ENCODE measurements at regions not wholly inside any gene's neighbourhood (a gene's known extent, or its start where the extent isn't known, plus 50 kb on each side); places are given as distances from the start of the nearest gene placed in this dataset.

GRCh38 chr21:28124541-28124940 is 868.1 kb downstream of the LTN1 start (continued):
- TF ChIP-seq ARID3A (IDR thresholded peaks at IDR 0.05; ENCODE audit: borderline replicate concordance, low read depth, low read length) (no peak), TGIF2 (CRISPR knock-in tag; IDR thresholded peaks at IDR 0.05) (no peak), ZNF3 (CRISPR knock-in tag; IDR thresholded peaks at IDR 0.05) (no peak), BMI1 (IDR thresholded peaks at IDR 0.05; ENCODE audit: low read length) (no peak), HOXB6 (CRISPR knock-in tag; IDR thresholded peaks at IDR 0.05; ENCODE audit: borderline replicate concordance) (no peak), WHSC1 (IDR thresholded peaks at IDR 0.05; ENCODE audit: low read length) (no peak)

- DNase-seq (ENCODE audit: extremely low read depth in 1 of 4, low spot score in 3 of 4) (no peak), ATAC-seq (no peak), FAIRE-seq (no peak)
- no peaks in the 10 kb centered on the region for H3K79me2 ChIP-seq (ENCODE audit: control insufficient read depth, insufficient read depth, low read length)
- intact Hi-C loops (cut with micrococcal nuclease) (no loop called here), in situ Hi-C loops (cut with MboI) (no loop called here)
- ChIA-PET POLR2A (no interaction called here), CTCF (ENCODE audit: low intra/inter-chr PET ratio) (interaction anchor here (0.7 kb wide), 1 partner anchor 473 kb away, joined by 3 read pairs; no protein-coding TSS in a partner anchor)
- no peak overlapping the region for H3K4me3 ChIP-seq
- H3K9me3 ChIP-seq (replicated peaks; ENCODE audit: control insufficient read depth, insufficient read depth, low read depth, low read length): no peaks in the 10 kb centered on the region; the same call in 1 of the 2 replicates
- no peaks in the 10 kb centered on the region for H3K36me3 ChIP-seq (ENCODE audit: control insufficient read depth, insufficient read depth, low read length)
- no peaks in the 10 kb centered on the region for H3K9me1 ChIP-seq (ENCODE audit: control insufficient read depth, insufficient read depth, low read length)
- no peak overlapping the region for H3K4me2 ChIP-seq (ENCODE audit: insufficient read depth, low read length)
- H3K9ac ChIP-seq (ENCODE audit: insufficient read depth in 1 of 2, low read depth in 2 of 2, low read length in 2 of 2): no peak overlapping the region
- H4K20me1 ChIP-seq (replicated peaks; ENCODE audit: control insufficient read depth, insufficient read depth, low read length): no peaks in the 10 kb centered on the region
- BruUV-seq (replicated peaks): no TSS peak
- H2AFZ ChIP-seq (ENCODE audit: low read depth, low read length): no peak overlapping the region
- WGBS (ENCODE audit: insufficient coverage, low coverage, missing lambda C conversion rate): 0% methylated on average over 3 of the region's 3 CpGs
- H3K27ac ChIP-seq (ENCODE audit: extremely low read depth, low read depth, low read length): no peak overlapping the region
- H3K4me1 ChIP-seq (replicated peaks in 1 of 2; ENCODE audit: control insufficient read depth in 2 of 2, insufficient read depth in 2 of 2, low read length in 2 of 2): no peaks in the 10 kb centered on the region
- no peaks in the 10 kb centered on the region for H3K27me3 ChIP-seq (ENCODE audit: control insufficient read depth in 2 of 2, insufficient read depth in 2 of 2, low read length in 2 of 2)
- TF ChIP-seq ZFP36 (IDR thresholded peaks at IDR 0.05; ENCODE audit: low read depth, low read length, partially characterized antibody) (no peak), POLR2A (conservative IDR thresholded peaks at IDR 0.05) (no peak), ZNF778 (CRISPR knock-in tag; IDR thresholded peaks at IDR 0.05) (no peak), ZNF699 (CRISPR knock-in tag; IDR thresholded peaks at IDR 0.05; ENCODE audit: insufficient replicate concordance) (no peak), NR2C2 (CRISPR knock-in tag; IDR thresholded peaks at IDR 0.05) (no peak), NR2C2 (tag; IDR thresholded peaks at IDR 0.05) (no peak), SRSF1 (IDR thresholded peaks at IDR 0.05; ENCODE audit: low read depth, low read length) (no peak), NCOR1 (IDR thresholded peaks at IDR 0.05) (no peak), KLF13 (tag; IDR thresholded peaks at IDR 0.05; ENCODE audit: borderline replicate concordance, low read depth) (no peak)
- TF ChIP-seq, protein P1, sequence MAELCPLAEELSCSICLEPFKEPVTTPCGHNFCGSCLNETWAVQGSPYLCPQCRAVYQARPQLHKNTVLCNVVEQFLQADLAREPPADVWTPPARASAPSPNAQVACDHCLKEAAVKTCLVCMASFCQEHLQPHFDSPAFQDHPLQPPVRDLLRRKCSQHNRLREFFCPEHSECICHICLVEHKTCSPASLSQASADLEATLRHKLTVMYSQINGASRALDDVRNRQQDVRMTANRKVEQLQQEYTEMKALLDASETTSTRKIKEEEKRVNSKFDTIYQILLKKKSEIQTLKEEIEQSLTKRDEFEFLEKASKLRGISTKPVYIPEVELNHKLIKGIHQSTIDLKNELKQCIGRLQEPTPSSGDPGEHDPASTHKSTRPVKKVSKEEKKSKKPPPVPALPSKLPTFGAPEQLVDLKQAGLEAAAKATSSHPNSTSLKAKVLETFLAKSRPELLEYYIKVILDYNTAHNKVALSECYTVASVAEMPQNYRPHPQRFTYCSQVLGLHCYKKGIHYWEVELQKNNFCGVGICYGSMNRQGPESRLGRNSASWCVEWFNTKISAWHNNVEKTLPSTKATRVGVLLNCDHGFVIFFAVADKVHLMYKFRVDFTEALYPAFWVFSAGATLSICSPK (IDR thresholded peaks at IDR 0.05; ENCODE audit: borderline replicate concordance): no peak
- TF ChIP-seq, protein P2, sequence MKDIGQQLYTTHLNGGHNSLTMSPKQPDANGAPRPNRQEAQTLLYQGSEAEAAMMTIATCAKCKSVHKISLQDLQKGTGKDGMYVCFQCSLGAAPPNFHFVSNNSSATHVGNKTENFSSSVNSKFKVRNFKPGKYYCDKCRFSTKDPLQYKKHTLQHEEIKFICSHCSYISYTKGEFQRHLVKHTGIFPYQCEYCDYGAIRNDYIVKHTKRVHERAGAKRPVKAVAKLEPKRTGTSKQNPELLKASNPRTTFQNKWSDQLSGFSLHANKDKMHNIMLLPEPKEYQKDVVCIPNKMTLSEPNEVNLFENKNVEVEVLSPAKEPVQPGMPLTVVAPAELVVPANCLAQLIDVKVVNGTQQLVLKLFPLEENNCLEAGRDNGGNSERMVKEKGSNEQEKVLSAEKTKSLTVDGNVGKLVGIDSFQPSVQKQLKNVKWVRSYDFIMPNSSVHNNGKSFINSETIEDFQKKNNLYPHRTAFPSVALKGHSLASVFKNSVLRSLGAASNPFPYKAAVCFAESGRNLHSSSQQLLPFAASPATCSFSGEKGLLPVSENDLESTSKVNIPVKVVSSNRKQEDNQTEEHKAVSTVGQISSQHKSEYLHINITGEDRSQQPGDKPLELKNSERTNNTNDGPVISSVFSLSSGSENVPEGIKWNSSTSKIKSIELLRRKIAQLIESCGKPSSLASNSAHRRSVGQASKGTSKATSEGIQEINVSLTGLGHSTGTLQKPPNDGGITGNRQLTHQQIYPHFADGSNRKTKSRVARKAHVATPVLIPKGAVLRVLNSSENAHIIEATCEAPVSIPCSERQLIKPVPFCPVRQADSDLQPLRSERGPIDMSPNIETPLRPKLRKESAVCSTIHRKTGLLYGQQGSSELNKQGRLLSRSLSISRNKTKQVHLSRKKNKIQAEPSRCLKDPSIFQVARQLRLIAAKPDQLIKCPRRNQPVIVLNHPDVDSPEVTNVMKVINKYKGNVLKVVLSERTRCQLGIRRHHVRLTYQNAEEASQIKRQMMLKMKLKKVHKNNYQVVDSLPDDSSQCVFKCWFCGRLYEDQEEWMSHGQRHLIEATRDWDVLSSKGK (CRISPR knock-in tag; IDR thresholded peaks at IDR 0.05): no peak
These were observed 874.1 kb downstream of the LTN1 start for GRCh38 chr21:28118570-28118969.
